ENCODE measurements at regions not wholly inside any gene's neighbourhood (a gene's known extent, or its start where the extent isn't known, plus 50 kb on each side); places are given as distances from the start of the nearest gene placed in this dataset.

DNA sequence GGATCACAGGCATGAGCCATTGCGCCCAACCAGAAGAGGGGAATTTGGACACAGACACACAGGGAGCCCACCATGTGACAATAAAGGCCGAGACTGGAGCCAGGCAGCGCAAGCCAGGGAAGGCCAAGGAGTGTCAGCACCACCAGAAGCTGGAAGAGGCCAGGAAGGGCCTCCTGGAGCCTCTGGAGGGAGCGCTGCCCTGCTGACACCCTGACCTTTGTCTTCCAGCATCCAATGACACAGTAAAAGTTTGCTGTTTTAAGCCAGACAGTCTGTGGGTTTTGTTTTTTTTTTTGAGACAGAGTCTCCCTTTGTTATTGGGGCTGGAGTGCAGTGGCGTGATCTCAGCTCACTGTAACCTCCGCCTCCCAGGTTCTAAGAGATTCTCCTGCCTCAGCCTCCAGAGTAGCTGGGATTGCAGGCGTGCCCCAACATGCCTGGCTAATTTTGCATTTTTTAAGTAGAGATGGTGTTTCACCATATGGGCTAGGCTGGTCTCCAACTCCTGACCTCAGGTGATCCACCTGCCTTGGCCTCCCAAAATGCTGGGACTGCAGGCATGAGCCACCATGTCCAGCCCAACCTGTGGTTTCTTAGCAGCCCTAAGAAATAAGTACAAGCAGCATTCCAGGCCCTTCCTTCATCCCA, 215.8 kb downstream of the CTTN start:
- no peak for DNase-seq

DNA sequence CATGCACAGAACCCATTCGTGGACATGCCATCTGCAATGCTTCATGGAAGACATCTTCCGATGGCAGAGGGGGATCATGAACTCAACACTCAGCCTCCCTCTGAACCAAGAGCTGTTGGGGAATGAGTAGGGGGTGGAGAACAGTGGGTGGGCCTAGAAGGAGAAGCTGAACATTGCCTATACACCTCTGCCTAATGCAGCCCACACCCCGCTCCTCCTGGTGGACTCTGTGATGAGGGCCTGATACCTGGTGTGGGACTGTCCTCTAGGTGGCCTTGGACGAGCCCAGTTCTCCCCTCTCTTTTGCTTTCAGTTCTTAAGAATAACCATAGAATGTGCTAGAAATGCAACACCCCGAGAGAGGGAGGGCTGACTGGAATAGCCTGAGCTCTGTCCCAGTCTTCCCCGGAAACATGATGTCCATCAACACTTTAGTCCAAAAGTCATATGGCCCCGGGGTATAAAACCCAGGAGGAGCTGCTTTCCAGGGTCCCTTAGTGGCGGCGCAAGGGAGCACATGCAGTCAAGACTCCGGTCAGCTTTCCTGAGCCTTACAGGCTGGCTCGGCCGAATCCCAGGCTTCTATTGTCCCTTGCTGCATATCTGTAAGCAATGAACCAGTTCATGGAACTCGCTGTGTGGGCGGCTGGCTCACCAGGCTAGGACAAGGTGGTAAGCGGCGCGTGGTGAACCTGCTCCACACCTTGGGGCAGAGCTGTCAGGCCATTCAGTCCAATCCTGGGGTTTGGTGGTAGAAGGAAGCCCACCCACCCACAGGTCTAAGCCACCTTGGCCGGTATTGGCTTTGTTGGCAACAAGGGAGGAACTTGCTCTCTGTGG, 216.9 kb downstream of the CTTN start:
- DNase-seq: no peak

DNA sequence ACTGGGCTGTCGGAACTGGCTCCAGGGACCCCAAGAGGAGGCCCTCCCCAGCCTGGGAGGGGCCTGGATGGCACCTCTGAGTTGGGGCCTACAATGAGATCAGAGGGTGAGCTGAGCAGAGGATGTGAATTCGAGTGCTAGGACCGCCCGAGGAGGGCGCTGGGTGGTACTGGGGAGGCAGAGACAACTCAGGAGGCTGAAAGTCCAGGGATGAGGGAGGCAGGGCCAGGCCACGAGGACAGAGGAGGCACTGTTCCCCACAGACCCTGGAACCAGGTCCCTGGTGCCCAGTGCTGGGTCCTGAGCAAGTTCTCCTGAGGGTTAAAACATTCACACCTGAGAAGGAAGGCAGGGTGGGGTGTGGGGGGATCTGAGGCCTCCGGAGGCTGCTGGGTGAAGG, 218.0 kb downstream of the CTTN start:
- no peak for DNase-seq

DNA sequence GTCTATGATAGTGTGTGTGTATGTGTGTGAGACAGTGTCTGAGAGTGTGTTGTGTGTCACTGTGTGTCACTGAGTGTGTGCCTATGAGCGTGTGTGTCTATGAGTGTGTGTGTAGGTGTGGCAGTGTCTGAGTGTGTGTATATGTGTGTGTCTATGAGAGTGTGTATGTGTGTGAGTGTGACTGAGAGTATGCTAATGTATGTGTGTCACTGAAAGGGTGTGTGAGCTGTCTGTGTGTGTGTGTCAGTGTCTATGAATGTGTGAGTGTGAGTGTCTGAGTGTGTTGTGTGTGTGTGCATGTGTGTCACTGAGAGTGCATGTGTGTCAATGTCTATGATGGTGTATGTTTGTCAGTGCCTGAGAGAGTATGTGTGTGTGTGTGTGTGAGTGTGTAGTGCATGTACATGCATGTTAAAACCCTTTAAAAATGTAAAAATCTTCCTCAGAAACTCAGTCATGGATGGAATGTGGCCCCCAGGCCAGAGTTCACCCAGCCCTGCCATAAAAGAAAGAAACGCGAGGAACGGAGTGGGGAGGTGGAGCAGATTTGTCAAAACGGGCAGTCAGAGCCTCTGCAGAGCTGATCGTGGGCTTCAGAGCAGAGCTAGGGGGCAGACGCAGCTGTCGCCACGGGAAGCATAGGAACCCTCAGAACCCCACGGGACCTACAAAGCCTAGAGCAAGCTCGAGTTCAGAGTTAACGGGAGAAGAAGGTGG, 218.8 kb downstream of the CTTN start:
- DNase-seq: no peak

DNA sequence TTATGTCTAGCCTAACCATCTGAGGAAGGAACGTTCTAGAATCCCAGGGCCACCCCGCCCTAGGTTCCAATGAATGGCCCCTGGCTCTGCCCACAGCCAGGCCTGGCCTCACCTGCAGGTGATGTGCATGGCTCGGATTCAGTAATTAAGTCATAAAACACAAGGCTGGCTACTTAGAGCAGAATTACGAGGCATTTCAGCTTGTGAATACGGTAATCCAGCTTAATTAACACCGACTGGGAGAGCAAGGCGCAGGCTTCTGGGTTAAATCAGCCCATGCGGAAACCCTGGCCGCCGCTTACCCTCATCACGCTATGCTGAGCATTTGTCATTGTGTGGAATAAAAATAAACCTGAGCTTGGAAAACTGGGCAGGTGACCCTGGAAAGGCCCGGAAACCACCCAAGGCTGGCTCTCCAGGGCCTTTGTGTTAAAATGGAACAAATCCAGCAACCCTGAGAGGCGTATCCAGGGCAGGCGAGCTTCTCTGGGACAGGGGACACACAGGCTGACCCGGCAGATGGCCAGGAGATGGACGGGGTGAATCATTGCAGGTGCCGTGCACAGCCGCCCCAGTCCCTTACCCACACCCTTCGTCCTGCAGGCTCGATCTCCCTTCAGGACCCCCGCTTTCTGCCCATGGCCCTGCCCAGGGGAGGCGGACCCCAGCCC, 220.2 kb downstream of the CTTN start:
- DNase-seq: no peak

DNA sequence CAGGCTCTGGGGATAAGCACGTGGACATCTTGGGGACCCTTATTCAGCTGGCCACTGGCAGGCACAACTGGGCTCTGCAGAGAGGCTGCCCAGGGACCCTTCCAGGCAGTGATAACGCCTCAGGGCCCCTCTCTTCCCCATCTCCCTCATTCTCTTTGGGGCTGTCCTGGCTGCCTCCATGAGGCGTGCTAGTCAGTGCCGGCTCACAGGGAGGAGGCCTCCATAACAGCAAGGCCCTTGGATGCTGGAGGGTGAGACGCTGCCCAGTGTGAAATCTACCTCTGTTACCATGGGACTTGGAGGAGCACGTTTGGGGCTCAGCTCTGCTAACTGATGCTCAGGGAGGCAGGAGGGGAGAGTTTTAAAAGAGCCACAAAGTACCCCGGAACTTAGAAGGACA, 221.3 kb downstream of the CTTN start:
- DNase-seq: no peak

DNA sequence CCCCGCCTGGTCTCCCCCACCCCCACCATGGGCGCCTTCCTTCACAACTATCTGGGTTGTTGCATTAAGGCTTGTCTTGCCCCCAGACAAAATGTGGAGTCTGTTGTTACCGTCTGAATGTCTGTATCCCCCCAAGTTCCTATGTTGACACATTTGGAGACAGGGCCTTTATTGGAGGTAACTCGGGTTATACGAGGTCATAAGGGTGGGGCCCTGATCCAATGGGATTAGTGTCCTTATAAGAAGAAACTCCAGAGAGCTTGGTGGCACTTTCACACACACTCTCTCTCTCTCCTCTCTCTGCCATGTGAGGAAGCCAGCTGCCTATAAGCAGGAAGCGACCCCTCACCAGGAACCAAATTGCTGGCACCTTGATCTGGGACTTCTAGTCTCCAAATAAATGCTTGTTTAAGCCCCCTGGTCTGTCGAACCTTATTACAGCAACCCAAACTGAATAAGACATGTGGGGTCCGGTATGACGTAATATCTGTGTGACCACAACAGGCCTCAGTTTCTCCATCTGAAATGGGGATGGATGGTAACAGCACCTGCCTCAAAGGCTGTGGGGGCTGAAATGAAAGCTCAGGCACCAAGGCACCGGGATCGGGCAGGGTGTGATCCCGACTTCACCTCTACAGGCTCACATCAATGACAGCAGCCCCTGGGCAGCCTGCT, 222.3 kb downstream of the CTTN start:
- no peak for DNase-seq

DNA sequence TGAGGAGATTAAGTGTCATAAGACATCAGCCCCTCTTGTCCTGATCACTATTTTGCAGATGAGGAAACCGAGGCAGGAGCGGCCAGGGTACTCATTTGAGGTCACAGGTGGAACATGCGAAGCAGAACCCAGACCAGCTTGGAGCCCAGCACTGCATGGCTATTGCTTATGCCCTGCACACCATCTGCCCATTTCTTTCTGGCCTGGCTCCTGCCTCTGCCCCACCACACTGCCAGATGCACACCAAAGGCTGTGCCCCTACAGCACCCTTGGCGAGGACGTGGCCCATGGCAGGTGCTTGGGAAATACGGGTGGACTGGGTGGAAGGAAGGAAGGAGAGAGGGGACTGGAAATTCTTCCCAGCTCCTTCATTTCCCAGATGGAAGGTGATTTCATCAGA, 222.9 kb downstream of the CTTN start:
- no peak for DNase-seq

DNA sequence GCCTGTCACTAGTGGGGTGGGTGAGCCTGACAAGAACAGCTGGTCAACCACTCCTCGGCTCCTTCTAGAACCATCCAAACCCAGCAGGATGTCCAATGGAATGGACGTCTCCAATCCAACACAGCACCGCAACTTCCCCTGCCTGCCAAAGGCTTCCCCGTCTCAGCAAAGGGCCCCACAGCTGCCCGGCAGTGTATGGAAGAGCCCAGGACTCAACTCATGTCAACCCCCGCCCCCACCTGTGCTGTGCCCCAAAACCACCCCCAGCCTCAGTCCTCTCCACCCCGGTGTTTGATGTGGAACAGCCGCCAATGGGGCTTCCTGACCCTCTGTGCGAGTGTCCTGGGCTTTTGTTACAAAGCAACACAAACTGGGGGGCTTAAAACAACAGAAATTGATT, 223.8 kb downstream of the CTTN start:
- DNase-seq: no peak

DNA sequence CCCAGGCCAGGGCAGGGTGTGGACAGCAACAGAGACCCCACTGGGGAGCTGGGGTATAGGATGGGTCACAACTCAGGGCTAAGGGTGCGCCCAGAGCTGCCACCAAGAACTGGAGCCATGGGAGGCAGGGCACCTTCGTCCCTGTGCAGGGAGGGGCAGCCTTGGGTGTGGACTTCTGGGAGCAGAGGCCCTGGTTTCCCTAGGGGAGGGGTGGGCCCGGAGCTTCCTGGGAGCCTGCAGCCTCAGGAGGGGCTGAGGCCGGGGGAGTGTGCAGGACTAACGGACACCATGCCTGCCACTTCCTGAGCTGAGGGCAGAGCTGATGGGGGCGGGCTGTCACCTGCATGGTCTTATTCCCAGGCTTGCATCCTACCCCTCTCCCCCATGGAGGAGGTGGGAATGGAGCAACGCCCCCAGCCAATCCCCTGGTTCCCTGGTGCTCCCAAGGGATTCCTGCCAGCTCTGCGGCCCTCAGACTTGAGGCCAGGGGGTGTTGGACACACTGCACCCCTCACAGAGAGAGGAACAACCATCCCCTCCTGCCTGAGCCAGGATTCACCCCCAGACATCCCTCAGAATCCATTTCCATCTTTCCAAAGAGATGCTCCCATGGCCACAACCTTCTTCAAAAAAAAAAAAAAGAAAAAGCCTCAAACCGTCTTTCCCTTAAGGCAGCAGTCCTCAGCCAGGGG, 225.7 kb downstream of the CTTN start:
- no peak for DNase-seq

DNA sequence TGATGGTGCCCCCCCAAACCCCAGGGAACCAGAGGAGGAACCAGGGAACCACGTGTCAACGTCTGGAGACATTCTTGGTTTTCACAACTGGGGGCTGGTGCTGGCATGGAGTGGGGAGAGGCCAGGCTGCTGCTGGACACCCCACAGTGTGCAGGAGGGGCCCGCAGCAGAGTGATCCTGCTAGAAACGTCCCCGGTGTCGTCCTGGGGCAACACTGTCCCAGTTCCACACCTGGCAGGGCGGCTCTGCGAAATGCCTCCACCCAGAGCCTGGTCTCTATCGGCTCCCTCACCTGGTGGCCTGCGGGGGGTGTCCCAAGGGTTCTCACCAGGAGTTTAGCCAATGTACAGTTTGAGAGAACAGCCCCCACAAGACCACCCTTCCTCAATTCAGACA, 226.3 kb downstream of the CTTN start:
- no peak for DNase-seq

DNA sequence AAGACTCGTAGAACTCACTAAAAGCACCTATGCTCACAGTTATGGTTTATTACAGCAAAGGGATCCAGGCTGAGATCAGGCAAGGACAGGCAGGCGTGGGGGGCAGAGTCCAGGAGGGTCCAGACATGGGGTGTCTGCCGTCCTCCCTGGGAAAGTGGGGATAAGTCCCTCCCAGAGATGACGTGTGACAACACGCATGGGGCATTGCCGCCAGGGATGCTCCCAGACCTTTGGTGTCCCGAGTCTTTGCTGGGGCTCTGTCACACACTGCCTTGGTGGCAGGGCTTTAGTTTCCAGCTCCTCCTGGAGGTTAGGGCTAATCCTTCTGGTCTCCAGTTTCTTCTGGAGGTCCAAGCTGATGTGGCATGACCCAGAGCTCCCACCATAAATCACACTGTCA, 226.7 kb downstream of the CTTN start:
- no peak for DNase-seq

DNA sequence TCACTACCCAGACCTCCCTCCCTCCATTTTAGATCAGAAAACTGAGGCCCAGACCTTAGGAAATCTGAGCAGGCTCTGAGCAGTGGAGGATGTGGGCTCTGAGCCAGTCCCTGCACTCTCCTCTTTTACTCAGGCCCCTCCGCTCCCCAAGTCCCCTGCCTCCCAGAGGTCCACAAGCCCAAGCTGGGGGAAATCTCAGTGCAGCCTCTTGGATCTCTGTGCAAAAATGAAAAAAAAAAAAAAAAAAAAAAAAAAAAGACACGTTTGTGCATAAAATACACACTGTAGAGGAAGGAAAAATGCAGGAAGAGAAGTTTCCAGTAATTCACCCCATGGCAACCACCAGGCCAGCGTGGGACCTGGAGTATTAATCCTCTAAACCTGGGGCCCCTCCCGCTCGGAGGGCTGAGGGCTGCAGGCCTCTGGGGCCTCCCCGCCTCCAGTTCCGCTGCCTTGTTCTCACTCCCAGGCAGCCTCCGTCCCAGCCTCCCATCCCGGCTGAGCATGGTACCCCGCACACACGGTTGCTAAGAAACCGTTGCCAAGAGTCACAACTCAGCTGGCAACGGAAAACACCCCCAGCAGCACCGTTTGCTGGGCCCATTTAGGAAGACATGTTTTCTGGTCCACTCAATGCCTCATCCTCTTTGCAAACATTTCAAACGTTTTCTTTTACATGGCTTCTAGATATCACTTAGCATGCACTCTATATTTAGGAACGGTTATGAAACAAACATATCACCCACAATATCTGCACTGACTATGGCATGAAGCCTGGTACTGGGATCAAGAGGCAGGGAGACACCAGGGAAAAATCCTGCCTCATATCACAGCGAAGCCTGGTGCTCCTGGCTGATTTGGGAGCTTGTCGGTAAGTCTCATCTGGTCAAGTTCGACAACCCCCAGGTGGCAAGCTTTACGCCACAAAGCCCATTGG, 227.5 kb downstream of the CTTN start:
- no peak for DNase-seq

DNA sequence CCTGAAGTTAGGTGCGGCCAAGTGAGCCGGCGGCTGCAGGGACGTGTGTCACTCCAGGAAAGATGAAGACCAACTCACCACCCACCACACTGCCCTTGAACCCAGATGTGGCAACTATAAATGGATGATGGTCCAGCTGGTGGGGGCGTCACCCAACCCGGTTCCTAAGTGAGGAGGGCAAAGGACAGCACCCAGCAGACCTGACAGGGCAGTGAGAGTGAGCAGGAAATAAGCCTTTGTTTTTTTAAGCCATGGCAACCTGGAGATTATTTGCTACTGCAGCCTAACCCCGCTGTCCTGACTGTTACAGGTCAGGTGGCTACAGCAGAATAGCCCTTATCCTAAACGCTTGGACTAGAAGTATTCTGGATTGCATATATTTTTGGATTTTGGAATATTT, 228.9 kb downstream of the CTTN start:
- no peak for DNase-seq

DNA sequence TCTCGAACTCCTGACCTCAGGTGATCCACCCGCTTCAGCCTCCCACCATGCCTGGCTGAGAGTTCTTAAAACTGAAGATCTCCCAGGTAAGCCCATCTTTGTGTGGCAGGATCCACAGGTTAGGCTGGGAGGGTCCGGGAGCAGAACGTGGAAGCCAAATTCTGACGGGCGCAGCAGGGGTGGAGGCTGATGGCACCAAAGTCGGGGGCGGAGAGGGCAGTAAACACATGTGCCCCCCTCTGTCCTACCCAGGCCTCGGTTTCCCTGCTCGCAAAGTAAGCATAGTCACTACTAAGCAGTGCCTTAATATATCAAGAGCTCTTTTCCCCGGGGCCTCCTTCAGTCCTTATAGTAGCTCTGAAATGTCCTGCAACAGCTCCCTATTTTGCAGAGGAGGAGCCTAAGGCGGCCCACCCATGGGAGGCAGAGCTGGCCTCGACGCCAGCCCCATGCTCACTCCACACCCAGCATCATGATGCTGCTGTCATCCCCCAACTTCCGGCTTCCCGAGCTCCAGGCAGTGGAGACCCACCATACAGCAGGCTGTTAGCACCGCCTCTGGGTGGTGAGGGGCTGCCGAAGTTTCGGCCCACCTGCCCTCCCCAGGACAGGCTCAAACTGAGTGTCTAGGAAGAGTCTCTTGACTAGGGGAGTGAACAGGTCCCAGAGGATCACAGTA, 230.0 kb downstream of the CTTN start:
- DNase-seq: no peak

DNA sequence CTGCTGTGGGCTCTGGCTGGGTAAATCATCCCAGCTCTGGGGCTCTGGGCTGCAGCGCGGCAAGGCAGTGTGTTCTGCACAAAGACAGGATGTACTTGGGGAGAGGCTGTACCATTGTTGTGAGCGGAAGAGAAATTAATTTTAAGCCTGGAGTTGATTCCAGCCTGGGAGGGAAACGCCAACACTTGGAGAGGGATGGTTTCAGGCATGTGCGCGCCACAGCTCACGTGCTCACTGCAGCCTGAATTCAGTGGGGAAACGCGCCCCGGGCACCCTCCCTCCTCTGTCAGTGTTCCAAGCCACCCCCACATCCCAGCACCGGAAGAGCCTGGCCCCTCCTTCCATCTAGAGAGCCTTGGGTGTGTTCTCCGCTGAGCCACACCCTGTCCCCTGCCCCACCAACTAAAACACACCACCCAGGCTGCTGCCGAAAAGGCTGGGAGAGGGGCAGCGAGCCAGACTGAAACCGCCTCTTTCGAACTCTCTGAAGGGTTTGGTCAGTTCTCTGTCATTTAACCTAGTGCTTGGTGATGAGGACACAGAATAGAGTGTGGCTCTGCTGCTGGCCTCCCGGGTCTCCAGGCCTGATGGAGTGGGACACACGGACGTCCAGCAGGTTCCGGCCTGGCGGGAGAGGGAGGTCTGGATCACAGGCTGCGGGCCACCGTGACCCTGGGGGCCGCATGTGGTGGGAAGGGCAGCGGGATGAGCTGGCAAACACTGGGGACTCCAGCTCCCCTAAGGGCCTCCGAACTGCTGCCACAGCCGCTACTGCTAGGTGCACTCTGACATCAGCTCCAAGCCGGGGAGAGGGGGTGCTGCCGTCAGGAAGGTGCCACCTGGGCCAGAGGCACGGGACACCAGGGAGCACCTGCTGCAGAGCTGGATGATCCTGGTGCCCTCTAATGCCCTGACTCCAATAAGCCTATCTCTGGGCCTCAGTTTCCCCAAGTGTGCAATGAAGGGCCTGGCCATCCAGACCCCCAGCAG, 230.8 kb downstream of the CTTN start:
- no peak for DNase-seq

DNA sequence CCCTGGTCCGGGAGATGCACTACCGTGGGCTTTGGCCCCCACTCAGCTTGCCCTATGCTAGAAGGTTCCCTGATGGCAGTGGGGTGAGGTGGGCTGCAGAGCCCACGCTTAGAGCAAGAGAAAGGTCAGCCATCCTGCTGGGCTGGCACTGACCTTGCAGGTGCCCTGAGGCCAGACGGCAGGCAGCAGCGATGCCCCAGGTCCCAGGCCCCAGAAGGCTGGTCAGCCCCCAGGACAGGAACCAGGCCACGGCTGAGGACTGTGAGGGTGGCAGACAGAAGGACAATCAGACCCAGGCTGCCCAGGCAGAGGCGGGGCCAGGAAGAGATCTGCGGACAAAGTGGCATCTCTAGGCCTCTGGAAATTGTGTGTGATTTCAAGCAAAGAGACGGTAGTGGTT, 231.7 kb downstream of the CTTN start:
- DNase-seq: no peak

DNA sequence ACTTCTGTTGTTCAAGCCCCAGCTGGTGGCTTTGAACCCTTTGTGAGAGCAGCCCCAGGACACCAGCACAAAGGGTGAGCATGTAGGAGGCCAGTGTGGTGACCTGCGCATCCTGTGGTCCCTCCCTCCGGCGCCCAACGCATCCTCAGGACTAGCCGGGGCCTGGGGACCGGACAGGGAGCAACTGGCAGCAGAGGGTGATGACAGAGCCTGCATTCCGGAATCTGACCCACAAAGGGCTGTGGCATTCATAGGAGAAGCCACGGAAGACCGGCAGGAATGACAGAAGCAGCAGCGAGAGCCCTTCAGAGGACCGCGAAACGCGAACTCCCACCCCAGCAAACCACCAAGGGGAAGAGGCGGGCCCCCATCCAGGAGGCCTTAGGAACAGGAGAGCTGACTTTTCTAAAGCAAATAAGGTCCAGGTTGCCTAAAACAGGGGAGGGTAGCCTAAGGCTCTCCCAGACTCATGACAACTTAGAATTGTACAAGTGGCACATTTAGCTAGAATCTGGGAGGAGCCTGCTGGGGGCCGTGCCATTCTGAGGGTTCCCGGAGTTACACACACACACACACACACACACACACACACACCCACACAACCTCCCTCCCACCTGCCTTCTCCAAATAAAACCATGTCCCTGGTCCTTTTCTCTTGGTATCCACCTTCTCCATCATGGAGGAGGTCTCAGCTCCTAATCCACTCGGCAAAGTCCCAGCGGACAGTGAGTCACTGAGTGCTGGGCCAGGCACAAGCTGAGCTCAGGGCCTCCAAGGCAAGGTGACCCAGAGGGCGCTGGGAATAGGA, 232.7 kb downstream of the CTTN start:
- no peak for DNase-seq

Data from activated CD4-positive, alpha-beta T cell treated with anti-CD3 and anti-CD28 coated beads for 48 hours (primary cell).